Common myeloid progenitor, CD34-positive (primary cell): ENCODE measurements at regions not wholly inside any gene's neighbourhood (a gene's known extent, or its start where the extent isn't known, plus 50 kb on each side); places are given as distances from the start of the nearest gene placed in this dataset.

Source experiments
- CTCF ChIA-PET: fragments of 350-600 bp; sonication (Branson Sonifier 250); formaldehyde crosslinking; loops from one replicate; lab custom pipeline; 2021; ENCODE audit warnings: antibody characterized with exemption; lab: Charles Lee
- POLR2A ChIA-PET: fragments of 350-600 bp; sonication (Branson Sonifier 250); formaldehyde crosslinking; loops from one replicate; lab custom pipeline; 2021; ENCODE audit warnings: antibody characterized with exemption; lab: Charles Lee
- DNase-seq, 3 donors: peaks; one replicate each; pipeline versions ENCODE4 v3.0.0 to v3.0.0-alpha.2; 2013
- H3K27ac ChIP-seq, 2 experiments: 1 replicate in 1 of 2; 2 replicates in 1 of 2; pipeline ENCODE4 v1.7.0; 2013; ENCODE audit warnings: inconsistent platforms in 2 of 2, low read length in 2 of 2, mild to moderate bottlenecking in 2 of 2, low read depth in 1 of 2, moderate library complexity in 1 of 2; ENCODE audit not compliant: severe bottlenecking in 2 of 2, insufficient read depth in 1 of 2, poor library complexity in 1 of 2
- H3K27me3 ChIP-seq, 5 experiments: replicated peaks in 2 of 5; 1 replicate in 3 of 5; 2 replicates in 2 of 5; pipeline versions ENCODE4 v1.6.1 to v1.7.0; 2013; ENCODE audit warnings: low read length in 4 of 5, mild to moderate bottlenecking in 2 of 5, moderate library complexity in 2 of 5, inconsistent platforms in 1 of 5; ENCODE audit not compliant: insufficient read depth in 5 of 5, control insufficient read depth in 4 of 5
- H3K36me3 ChIP-seq, 4 experiments: 1 replicate in 2 of 4; 2 replicates in 2 of 4; pipeline versions ENCODE4 v1.6.1 to v1.7.0; 2013; ENCODE audit warnings: low read length in 3 of 4, control low read depth in 1 of 4, mild to moderate bottlenecking in 1 of 4; ENCODE audit not compliant: control insufficient read depth in 4 of 4, insufficient read depth in 4 of 4
- H3K4me1 ChIP-seq, 4 experiments: 1 replicate in 3 of 4; 2 replicates in 1 of 4; pipeline versions ENCODE4 v1.6.1 to v1.7.1; 2013; ENCODE audit warnings: low read length in 3 of 4, mild to moderate bottlenecking in 3 of 4, control low read depth in 1 of 4, inconsistent platforms in 1 of 4, moderate library complexity in 1 of 4; ENCODE audit not compliant: control insufficient read depth in 4 of 4, insufficient read depth in 4 of 4; ENCODE audit errors: control extremely low read depth in 1 of 4
- H3K4me3 ChIP-seq, 7 experiments: 1 replicate in 4 of 7; 2 replicates in 3 of 7; pipeline versions ENCODE4 v1.5.1 to v1.7.0; 2013; ENCODE audit warnings: mild to moderate bottlenecking in 7 of 7, low read length in 6 of 7, moderate library complexity in 6 of 7, inconsistent platforms in 2 of 7, low read depth in 2 of 7, control low read depth in 1 of 7; ENCODE audit not compliant: insufficient read depth in 4 of 7, control insufficient read depth in 1 of 7; ENCODE audit errors: extremely low read depth in 1 of 7
- H3K9me3 ChIP-seq, 5 experiments: 1 replicate in 4 of 5; 2 replicates in 1 of 5; pipeline versions ENCODE4 v1.6.1 to v1.7.1; 2013; ENCODE audit warnings: low read length in 4 of 5, mild to moderate bottlenecking in 2 of 5, inconsistent platforms in 1 of 5, low read depth in 1 of 5, moderate library complexity in 1 of 5; ENCODE audit not compliant: control insufficient read depth in 4 of 5, insufficient read depth in 2 of 5; ENCODE audit errors: control extremely low read depth in 1 of 5
- WGBS: methylation state at CpG from one replicate; pipeline ENCODE4 v1.1.5; 2013; ENCODE audit not compliant: insufficient coverage; 5-methylcytosine and 5-hydroxymethylcytosine counted together

DNA sequence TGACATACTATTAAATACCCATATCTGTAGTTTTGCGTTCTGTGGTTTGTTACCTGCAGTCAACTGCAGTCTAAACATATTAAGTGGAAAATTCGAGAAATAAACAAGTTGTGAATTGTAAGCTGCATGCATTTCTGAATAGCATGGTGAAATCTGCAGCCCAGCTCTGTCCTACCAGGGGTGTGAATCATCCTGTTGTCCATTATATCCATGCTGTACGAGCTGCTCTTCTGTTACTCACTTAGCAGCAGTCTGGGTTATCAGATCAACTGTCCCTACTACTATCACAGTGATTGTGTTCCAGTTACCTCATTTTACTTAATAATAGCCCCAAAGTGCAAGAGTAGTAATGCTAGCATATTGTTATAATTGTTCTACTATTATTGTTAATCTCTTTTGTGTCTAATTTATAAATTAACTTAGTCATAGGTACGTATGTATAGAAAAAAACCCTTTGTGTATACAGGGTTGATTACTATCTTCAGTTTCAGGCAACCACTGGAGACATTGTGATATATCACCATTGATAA, 173.7 kb upstream of the FAT4 start:
- Histone ChIP-seq H3K4me3 (no peak overlapping the region), H3K27me3 (no peaks in the 10 kb centered on the region), H3K36me3 (no peaks in the 10 kb centered on the region), H3K4me1 (no peaks in the 10 kb centered on the region), H3K27ac (no peak overlapping the region), H3K9me3 (no peaks in the 10 kb centered on the region)
- POLR2A ChIA-PET, result no interaction called here
- 92% methylated on average over 3 of the region's 4 CpGs for WGBS
- CTCF ChIA-PET, result no interaction called here
- DNase-seq, result no peak

DNA sequence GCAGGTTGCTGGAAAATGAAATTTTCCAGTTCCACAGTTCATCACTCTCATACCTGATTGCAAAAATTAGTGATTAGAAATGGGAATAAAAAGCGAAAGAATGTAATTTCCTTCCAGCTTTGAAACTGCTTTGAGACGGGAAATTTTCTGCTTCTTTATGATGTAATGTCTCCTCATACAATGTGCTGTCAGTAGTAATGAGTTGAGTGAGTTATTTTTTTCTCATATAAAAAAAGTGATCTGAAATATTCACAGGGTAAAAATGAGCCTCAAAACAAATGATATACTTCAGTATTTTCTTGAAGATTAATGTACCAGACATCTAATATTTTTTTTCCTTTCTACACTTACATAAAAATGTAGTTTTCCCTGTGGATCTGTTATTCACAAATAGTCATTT, 179.1 kb upstream of the FAT4 start:
- no peak overlapping the region for H3K4me3 ChIP-seq
- no peak overlapping the region for H3K27ac ChIP-seq
- no peaks in the 10 kb centered on the region for H3K27me3 ChIP-seq
- no peaks in the 10 kb centered on the region for H3K36me3 ChIP-seq
- no peaks in the 10 kb centered on the region for H3K9me3 ChIP-seq
- no CpG with 5 or more reads among the region's 2 CpGs for WGBS
- no peaks in the 10 kb centered on the region for H3K4me1 ChIP-seq
- DNase-seq, result no peak
- ChIA-PET POLR2A (no interaction called here), CTCF (no interaction called here)

DNA sequence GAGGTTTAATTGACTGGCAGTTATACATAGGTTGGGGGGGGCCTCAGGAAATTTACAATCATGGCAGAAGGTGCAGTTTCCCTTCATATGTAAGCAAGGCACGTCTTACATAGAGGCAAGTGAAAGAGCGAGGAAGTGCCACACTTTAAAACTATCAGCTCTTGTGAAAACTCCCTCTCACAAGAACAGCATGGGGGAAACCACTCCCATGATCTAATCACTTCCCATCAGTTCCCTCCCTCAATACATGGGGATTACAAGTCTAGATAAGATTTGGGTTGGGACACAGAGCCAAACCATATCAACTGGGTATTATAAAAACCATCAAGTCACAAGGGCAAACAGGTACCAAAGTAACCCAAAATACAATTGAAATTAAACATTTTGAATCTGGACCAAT, 182.0 kb upstream of the FAT4 start:
- POLR2A ChIA-PET, result no interaction called here
- no peak for DNase-seq
- no peak overlapping the region for H3K27ac ChIP-seq
- H3K4me1 ChIP-seq, result no peaks in the 10 kb centered on the region
- H3K4me3 ChIP-seq, result no peak overlapping the region
- CTCF ChIA-PET, result no interaction called here
- no peaks in the 10 kb centered on the region for H3K9me3 ChIP-seq
- no peaks in the 10 kb centered on the region for H3K27me3 ChIP-seq
- no peaks in the 10 kb centered on the region for H3K36me3 ChIP-seq
- WGBS, result 79% methylated on average over 2 of the region's 2 CpGs

DNA sequence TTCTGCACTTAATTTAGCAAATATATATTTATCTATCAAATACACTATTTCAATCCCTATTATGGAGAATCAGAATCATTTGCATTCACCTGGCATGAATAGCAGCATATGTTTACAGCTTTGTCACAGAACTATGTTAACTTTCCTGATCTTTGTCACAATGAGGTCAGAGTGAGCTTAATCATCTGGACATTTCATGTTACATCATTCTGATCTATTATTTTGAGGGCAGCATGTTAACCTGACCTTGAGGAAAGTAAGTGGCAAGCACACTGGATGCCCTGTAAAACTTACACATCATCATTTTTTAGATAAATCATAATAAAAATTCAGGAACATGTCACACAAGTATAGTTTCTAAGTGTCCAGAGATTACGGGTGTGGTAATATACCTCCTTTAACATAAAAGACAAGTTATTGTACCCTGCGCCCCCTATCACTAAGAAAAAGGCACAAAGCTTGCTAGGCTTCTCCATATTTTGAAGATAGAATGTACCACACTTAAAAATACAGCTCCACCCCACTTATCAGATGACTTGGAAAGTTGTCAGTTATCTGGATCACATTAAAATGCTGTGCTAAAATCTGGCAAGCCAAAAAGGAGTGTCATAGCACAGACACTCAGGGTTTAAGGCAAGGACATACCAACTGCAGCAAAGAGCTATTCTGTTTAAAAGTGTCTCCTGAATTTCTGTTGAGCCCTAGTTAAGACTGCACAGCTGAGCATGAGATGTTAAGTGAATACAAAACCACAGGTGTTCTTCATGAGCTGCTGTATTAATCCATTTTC, 182.7 kb upstream of the FAT4 start:
- Histone ChIP-seq H3K4me3 (no peak overlapping the region), H3K36me3 (no peaks in the 10 kb centered on the region), H3K27ac (no peak overlapping the region), H3K4me1 (no peaks in the 10 kb centered on the region), H3K9me3 (no peaks in the 10 kb centered on the region), H3K27me3 (no peaks in the 10 kb centered on the region)
- POLR2A ChIA-PET, result no interaction called here
- CTCF ChIA-PET, result no interaction called here
- no CpG with 5 or more reads among the region's 2 CpGs for WGBS
- DNase-seq, result no peak

DNA sequence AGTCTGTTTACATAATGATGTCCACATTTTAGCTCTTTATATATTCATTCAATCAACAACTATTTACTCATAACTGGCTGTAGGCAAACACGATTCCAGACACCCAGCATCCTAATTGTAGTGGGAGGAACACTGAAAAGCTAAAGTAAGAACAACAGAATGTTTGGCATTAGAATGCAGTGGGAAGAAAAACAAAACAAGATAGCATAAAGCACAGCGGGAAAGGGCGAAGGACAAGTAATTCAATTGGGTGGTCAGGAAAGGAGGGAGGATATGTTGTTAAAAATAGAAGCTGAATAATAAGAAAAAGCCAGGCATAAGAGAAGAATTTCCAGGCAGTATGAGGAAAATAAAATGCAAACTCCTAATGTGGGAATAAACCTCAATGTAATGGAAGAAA, 189.5 kb upstream of the FAT4 start:
- Histone ChIP-seq H3K27me3 (no peaks in the 10 kb centered on the region), H3K27ac (no peak overlapping the region), H3K4me1 (no peaks in the 10 kb centered on the region), H3K9me3 (no peaks in the 10 kb centered on the region), H3K36me3 (no peaks in the 10 kb centered on the region), H3K4me3 (no peak overlapping the region)
- POLR2A ChIA-PET, result no interaction called here
- WGBS, result 81% methylated on average over 2 of the region's 3 CpGs
- CTCF ChIA-PET, result no interaction called here
- no peak for DNase-seq

DNA sequence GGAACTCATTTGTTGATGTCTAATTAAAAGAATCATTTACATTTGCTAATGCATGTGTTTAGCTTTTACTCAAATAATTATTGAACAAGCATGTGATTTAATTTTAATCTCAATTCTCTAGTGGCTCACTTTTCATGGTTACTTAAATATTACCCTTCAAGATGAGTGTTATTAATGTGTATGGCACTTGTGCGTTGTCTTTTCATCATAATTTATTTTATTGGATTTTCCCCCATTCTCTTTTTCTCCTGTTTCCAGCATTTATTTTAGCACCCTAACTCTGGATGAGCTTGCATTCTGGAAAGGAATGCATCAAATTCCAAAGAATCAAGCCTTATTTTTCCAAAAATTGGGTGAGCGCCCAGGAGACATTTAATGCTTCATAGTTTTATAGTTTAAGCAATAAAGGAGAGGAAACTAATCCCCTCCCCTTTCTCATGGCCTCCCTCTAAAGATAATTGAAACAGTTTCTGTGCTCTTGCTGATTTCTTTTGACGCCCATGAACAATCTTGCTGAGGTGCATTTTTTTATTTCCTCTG, 191.1 kb upstream of the FAT4 start:
- POLR2A ChIA-PET, result no interaction called here
- WGBS, result 100% methylated on average over 1 of the region's 3 CpGs
- no peak overlapping the region for H3K27ac ChIP-seq
- no peak overlapping the region for H3K4me3 ChIP-seq
- H3K36me3 ChIP-seq, result no peaks in the 10 kb centered on the region
- H3K4me1 ChIP-seq, result no peaks in the 10 kb centered on the region
- H3K9me3 ChIP-seq, result no peaks in the 10 kb centered on the region
- H3K27me3 ChIP-seq, result no peaks in the 10 kb centered on the region
- CTCF ChIA-PET, result no interaction called here
- DNase-seq, result no peak

DNA sequence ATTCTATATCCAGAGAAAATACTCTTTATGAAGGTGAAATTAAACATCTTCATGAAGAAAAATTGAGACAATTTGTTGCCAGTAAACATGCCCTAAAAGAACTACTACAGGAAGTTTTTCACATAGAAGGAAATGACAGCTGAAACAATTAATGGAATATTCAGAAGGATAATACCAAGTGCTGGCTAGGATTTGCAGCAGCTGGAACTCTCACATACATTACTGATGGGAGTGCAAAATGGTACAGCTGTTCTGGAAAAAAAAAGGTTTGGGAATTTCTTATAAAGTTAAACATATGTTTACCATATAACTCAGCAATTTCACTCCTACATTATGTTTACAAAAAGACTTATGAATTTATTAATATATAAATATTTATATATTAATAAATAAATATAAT, 193.2 kb upstream of the FAT4 start:
- no peaks in the 10 kb centered on the region for H3K4me1 ChIP-seq
- H3K4me3 ChIP-seq, result no peak overlapping the region
- H3K27ac ChIP-seq, result no peak overlapping the region
- H3K36me3 ChIP-seq, result no peaks in the 10 kb centered on the region
- no peaks in the 10 kb centered on the region for H3K9me3 ChIP-seq
- no peak for DNase-seq
- ChIA-PET POLR2A (no interaction called here), CTCF (interaction anchor here (0.6 kb wide), 1 partner anchor 64 kb away, joined by 4 read pairs; no protein-coding TSS in a partner anchor)
- H3K27me3 ChIP-seq, result no peaks in the 10 kb centered on the region
